ENCODE measurements at regions not wholly inside any gene's neighbourhood (a gene's known extent, or its start where the extent isn't known, plus 50 kb on each side); places are given as distances from the start of the nearest gene placed in this dataset.
"Not testable (repeated sequence)": the region's sequence is repeated elsewhere in the genome, so short reads cannot be mapped to it uniquely, and the experiment has no call there.

DNA sequence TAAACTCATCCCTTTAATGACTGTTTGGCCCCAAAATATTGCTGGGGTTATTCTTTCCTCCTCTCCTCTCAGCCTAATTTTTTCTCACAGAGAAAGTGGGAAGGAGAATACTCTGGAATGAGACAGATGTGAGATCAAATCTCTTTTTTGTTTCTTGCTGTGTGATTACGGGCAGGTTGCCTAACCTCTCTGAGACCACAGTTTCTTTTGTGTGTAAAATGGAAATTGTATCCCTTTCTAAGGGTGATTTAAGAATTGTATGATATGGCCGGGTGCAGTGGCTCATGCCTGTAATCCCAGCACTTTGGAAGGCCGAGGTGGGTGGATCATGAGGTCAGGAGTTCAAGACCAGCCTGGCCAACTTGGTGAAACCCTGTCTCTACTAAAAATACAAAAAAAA, 111.5 kb upstream of the MRPS22 start:
- TF ChIP-seq, protein P1, sequence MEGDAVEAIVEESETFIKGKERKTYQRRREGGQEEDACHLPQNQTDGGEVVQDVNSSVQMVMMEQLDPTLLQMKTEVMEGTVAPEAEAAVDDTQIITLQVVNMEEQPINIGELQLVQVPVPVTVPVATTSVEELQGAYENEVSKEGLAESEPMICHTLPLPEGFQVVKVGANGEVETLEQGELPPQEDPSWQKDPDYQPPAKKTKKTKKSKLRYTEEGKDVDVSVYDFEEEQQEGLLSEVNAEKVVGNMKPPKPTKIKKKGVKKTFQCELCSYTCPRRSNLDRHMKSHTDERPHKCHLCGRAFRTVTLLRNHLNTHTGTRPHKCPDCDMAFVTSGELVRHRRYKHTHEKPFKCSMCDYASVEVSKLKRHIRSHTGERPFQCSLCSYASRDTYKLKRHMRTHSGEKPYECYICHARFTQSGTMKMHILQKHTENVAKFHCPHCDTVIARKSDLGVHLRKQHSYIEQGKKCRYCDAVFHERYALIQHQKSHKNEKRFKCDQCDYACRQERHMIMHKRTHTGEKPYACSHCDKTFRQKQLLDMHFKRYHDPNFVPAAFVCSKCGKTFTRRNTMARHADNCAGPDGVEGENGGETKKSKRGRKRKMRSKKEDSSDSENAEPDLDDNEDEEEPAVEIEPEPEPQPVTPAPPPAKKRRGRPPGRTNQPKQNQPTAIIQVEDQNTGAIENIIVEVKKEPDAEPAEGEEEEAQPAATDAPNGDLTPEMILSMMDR (conservative IDR thresholded peaks at IDR 0.05; ENCODE audit: low read depth, low read length), result not testable (repeated sequence)
- not testable (repeated sequence) for TF ChIP-seq EZH2 (IDR thresholded peaks at IDR 0.05; ENCODE audit: borderline replicate concordance, low read depth, low read length, poor library complexity, severe bottlenecking)

Data from A673 (cell line).